ENCODE measurements at regions not wholly inside any gene's neighbourhood (a gene's known extent, or its start where the extent isn't known, plus 50 kb on each side); places are given as distances from the start of the nearest gene placed in this dataset.

DNA sequence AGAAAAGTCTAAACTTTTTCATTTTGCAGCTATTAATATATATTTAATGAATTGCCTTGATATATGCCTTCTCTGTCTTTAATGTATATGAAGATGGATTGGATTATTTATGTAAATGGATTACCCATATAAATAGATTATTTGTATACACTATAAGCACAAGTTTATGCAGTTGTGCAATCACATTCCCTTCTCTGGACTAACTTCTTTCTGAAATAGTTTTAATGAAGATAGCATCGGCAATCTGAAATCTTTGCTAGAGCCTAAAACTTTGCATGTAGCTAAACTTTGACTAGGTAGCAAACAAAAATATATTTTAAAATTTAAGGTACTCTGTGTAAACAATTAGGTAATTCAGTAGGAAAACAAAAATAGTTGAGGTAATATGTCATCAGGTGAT, 127.8 kb downstream of the PCDH7 start:
- TF ChIP-seq POLR2A (IDR thresholded peaks at IDR 0.05; ENCODE audit: low read depth, low read length), result no peak
- TF ChIP-seq TAF1 (IDR thresholded peaks at IDR 0.05; ENCODE audit: borderline replicate concordance, low read depth, low read length), result no peak
